GM18868 (cell line): ENCODE measurements at regions not wholly inside any gene's neighbourhood (a gene's known extent, or its start where the extent isn't known, plus 50 kb on each side); places are given as distances from the start of the nearest gene placed in this dataset.
"Not testable (repeated sequence)": the region's sequence is repeated elsewhere in the genome, so short reads cannot be mapped to it uniquely, and the experiment has no call there.

Source experiments
- ATAC-seq: cut with Tn5 transposase; IDR thresholded peaks from one replicate; pipeline ENCODE4 v1.9.1; 2021; ENCODE audit warnings: mild to moderate bottlenecking, moderate library complexity; ENCODE audit not compliant: unreplicated experiment

GRCh38 chr4:66355328-66355727, 685.0 kb upstream of the EPHA5 start:
- ATAC-seq = no peak

- no peak for ATAC-seq
Observed at GRCh38 chr4:66351761-66352160, 681.5 kb upstream of the EPHA5 start.

- ATAC-seq = peak; percentile 46
Observed at GRCh38 chr4:66340286-66340893, 670.1 kb upstream of the EPHA5 start.

- no peak for ATAC-seq
Observed at GRCh38 chr4:66339007-66339406, 668.7 kb upstream of the EPHA5 start.

DNA sequence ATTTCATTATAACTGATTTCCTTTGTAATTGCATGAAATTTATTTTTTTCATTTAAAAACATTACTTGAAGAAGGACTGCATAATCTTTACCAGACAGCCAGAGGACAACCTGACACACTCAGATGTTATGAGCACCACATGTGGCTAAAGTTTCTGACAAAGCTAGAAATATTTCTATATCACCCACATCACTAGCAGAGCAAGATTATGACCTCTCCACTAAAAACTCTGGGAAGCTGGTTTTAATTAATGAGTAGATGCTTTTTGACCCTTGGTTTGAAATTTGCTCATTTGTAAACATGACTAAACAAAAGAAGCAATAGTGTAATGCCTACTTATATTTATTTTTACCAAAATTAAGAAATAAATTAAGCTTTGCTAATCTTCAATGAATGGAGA, 661.5 kb upstream of the EPHA5 start:
- ATAC-seq = no peak

DNA sequence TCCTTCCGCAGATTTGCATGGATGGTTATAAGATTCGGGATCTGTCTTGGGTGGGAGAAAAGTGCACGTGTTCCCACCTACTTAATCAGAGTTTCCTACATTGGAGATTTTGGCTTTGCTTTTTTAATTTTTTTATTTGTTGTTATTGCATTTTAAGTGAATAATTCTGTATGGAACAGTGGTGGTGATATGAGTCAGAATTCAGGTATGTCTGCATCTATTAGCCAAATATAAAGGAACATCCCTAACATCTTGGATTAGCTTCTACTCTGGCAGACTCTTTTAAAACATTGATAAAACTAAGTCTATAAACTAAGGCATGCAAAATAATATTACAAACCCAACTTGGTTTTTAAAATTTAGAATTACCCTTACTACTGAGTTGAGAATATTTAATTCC, 659.8 kb upstream of the EPHA5 start:
- no peak for ATAC-seq

- ATAC-seq = no peak
Observed at GRCh38 chr4:66328803-66329574, 658.7 kb upstream of the EPHA5 start.

GRCh38 chr4:66307641-66308438, 637.6 kb upstream of the EPHA5 start:
- no peak for ATAC-seq

- no peak for ATAC-seq
Observed at GRCh38 chr4:66300336-66300934, 630.1 kb upstream of the EPHA5 start.

DNA sequence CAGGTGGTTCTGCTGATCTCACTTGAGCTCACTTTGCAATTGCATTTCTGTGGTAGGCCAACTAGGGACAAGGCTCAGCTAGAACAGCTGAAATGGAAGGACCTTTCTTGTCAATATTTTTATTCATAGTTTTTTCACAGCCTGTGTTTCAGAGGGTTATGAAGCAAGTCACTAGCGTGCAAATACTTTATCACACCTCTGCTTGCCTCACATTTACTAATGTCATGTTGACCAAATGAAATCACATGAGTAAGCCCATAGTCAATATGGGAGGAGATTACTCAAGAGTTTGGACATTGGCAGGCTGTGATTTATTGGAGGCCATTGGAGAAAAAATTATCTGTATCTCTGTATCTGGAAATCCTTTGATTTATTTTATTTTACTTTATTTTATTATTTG, 628.3 kb upstream of the EPHA5 start:
- no peak for ATAC-seq

- no peak for ATAC-seq
Observed at GRCh38 chr4:66297703-66298102, 627.4 kb upstream of the EPHA5 start.

DNA sequence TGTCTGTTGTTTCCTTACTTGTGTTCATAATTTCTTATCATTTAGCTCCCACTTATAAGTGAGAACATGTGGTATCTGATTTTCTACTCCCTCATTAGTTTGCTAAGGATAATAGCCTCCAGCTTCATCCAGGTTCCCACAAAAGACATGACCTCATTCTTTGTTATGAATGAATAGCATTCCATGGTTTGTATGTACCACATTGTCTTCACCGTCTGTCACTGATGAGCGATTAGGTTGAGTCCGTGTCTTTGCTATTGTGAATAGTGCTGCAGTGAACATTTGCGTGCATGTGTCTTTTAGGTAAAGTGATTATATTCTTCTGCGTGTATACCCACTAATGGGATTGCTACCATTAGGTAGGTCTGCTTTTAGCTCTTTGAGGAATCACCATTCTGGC, 624.3 kb upstream of the EPHA5 start:
- ATAC-seq = no peak

GRCh38 chr4:66284991-66285451, 614.7 kb upstream of the EPHA5 start:
- ATAC-seq = no peak

GRCh38 chr4:66279084-66279483, 608.8 kb upstream of the EPHA5 start:
- no peak for ATAC-seq

DNA sequence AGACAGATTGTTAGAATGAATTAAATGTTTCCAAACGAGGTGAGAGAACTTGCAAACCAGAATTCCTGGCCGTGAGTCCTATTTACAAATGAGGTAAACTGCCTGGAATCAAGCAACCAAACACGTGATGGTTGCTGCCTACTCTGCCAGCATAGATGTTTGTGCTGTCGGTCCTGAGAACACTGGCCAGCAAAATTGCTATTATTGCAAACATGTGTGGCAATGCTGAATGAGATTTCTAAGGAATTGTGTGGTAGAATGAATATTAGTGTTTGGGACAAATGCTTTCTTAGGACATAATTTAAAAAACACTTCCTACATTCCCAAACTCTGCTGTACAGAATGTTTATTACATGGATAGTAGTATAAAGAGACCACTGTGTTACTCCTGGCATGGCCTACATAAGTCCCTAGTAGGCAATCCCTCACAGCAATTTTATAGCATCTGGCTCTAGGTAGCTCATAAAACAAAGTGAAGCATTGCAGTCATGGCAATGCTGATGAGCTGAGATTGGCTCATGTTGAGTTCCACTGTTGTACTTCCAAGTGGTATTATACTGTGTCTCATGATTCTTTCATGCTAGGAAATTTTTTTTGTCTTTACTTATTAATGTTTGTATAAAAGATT, 605.2 kb upstream of the EPHA5 start:
- no peak for ATAC-seq

GRCh38 chr4:66273110-66273509, 602.8 kb upstream of the EPHA5 start:
- no peak for ATAC-seq

DNA sequence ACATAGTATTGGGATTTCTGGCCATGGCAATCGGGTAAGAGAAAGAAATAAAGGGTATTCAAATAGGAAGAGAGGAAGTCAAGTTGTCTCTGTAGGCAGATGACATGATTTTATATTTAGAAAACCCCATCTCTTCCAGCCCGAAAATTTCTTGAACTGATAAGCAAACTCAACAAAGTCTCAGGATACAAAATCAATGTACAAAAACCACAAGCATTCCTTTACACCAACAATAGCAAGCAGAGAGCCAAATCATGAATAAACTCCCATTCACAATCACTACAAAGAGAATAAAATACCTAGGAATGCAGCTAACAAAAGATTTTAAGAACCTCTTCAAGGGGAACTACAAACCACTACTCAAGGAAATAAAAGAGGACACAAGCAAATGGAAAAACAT, 600.1 kb upstream of the EPHA5 start:
- not testable (repeated sequence) for ATAC-seq

- not testable (repeated sequence) for ATAC-seq
Observed at GRCh38 chr4:66266554-66266953, 596.3 kb upstream of the EPHA5 start.

DNA sequence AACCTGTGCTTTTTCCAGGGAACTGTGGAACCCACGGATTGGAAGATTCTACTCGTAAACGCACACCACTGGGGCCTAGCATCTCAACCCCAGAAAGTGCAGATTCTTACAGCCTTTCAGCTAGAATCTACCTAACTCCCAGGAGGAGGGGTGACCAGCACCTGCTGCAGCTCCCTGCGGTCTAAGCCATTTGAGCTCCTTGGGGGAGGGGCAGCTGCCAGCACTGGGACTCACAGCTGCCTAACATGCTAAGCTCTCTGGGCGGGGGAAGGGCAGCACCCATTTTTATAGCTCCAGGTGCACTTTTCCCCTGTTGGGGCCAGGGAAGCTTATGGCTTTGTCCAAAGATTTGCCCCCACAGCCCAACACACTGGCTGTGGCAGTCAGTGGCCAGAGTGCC, 595.7 kb upstream of the EPHA5 start:
- ATAC-seq = no peak

DNA sequence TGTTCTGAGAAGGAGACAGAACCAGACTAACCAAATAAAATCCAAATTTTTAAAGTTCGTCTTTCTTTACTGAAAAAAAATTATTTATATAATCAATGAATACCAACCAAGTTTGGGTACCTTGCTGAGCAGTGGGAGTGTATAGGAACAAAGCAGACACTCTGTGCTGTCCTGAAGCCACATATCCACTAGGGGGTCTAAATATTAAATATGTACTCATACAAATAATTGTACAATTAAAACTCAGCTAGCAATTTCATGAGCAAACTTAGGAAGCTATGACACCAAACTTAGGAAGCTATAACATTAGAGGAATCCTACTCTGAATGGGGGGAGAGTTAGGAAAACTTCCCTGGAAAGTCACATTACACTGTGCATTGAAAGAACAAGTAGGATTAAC, 582.0 kb upstream of the EPHA5 start:
- ATAC-seq = no peak

- no peak for ATAC-seq
Observed at GRCh38 chr4:66246643-66247042, 576.4 kb upstream of the EPHA5 start.
